HepG2 (cell line): ENCODE measurements at regions not wholly inside any gene's neighbourhood (a gene's known extent, or its start where the extent isn't known, plus 50 kb on each side); places are given as distances from the start of the nearest gene placed in this dataset.

ENCODE experiments used
- ARNT ChIP-seq: fragments of 450-650 bp; IDR thresholded peaks from 2 replicates; pipeline ENCODE4 v1.6.1; 2017
- BRF2 ChIP-seq: sonication (generic); formaldehyde crosslinking; IDR thresholded peaks from 2 replicates; pipeline ENCODE4 v1.8.1; 2022; ENCODE audit warnings: mild to moderate bottlenecking, missing genetic modification reagents
- CBFB ChIP-seq: sonication (generic); formaldehyde crosslinking; IDR thresholded peaks from 2 replicates; pipeline ENCODE4 v1.4.0; 2020; ENCODE audit warnings: missing genetic modification reagents
- FOXM1 ChIP-seq: sonication (generic); formaldehyde crosslinking; IDR thresholded peaks from 2 replicates; pipeline ENCODE4 v1.5.0; 2020; ENCODE audit warnings: missing genetic modification reagents
- HHEX ChIP-seq: IDR thresholded peaks from 2 replicates; pipeline ENCODE4 v1.6.1; 2016; ENCODE audit warnings: control low read depth
- HIC2 ChIP-seq: sonication (generic); formaldehyde crosslinking; IDR thresholded peaks from 2 replicates; pipeline ENCODE4 v1.9.0; 2022; ENCODE audit warnings: low read depth, missing genetic modification reagents
- KLF11 ChIP-seq: IDR thresholded peaks from 2 replicates; pipeline ENCODE4 v1.6.1; 2016; ENCODE audit warnings: missing compliant biosample characterization
- KLF9 ChIP-seq: IDR thresholded peaks from 2 replicates; pipeline ENCODE4 v1.6.1; 2016; ENCODE audit warnings: low read depth
- MBNL3 ChIP-seq: fragments of 250-450 bp; sonication (Bioruptor Pico); conservative IDR thresholded peaks from 2 replicates; pipeline ENCODE4 v1.8.0; 2022; ENCODE audit warnings: mild to moderate bottlenecking, inconsistent platforms
- NR2F2 ChIP-seq: IDR thresholded peaks from 2 replicates; pipeline ENCODE4 v1.6.1; 2012; ENCODE audit warnings: low read depth, inconsistent platforms, borderline replicate concordance
- REXO4 ChIP-seq: sonication (generic); formaldehyde crosslinking; IDR thresholded peaks from 2 replicates; pipeline ENCODE4 v1.8.0; 2022; ENCODE audit warnings: missing genetic modification reagents, mild to moderate bottlenecking, borderline replicate concordance
- SP4 ChIP-seq: sonication (generic); formaldehyde crosslinking; IDR thresholded peaks from 2 replicates; pipeline ENCODE4 v1.8.1; 2023; ENCODE audit warnings: mild to moderate bottlenecking, missing genetic modification reagents
- TCF12 ChIP-seq, 2 experiments: fragments of 450-650 bp in 1 of 2; sonication (generic) in 1 of 2; formaldehyde crosslinking in 1 of 2; IDR thresholded peaks; 2 replicates each; pipeline versions ENCODE4 v1.6.1 to v1.8.0; 2017 to 2022; ENCODE audit warnings: antibody characterized with exemption in 1 of 2, mild to moderate bottlenecking in 1 of 2, missing genetic modification reagents in 1 of 2, moderate library complexity in 1 of 2
- YEATS4 ChIP-seq: sonication (generic); formaldehyde crosslinking; IDR thresholded peaks from 2 replicates; pipeline ENCODE4 v1.4.0; 2020; ENCODE audit warnings: missing genetic modification reagents, borderline replicate concordance
- ZMYM3 ChIP-seq: sonication (generic); formaldehyde crosslinking; IDR thresholded peaks from 2 replicates; pipeline ENCODE4 v1.5.1; 2020; ENCODE audit warnings: mild to moderate bottlenecking, missing genetic modification reagents
- ZNF230 ChIP-seq: sonication (generic); formaldehyde crosslinking; IDR thresholded peaks from 2 replicates; pipeline ENCODE4 v1.4.0; 2020; ENCODE audit warnings: mild to moderate bottlenecking, missing genetic modification reagents
- ZNF251 ChIP-seq: sonication (generic); formaldehyde crosslinking; IDR thresholded peaks from 2 replicates; pipeline ENCODE4 v1.9.0; 2021; ENCODE audit warnings: mild to moderate bottlenecking, missing genetic modification reagents
- ZNF317 ChIP-seq: sonication (generic); formaldehyde crosslinking; IDR thresholded peaks from 2 replicates; pipeline ENCODE4 v1.5.0; 2020; ENCODE audit warnings: mild to moderate bottlenecking, missing genetic modification reagents
- ZNF34 ChIP-seq: sonication (generic); formaldehyde crosslinking; IDR thresholded peaks from 2 replicates; pipeline ENCODE4 v1.4.0; 2020; ENCODE audit warnings: mild to moderate bottlenecking, missing genetic modification reagents, borderline replicate concordance
- ZSCAN12 ChIP-seq: sonication (generic); formaldehyde crosslinking; IDR thresholded peaks from 2 replicates; pipeline ENCODE4 v1.9.0; 2021; ENCODE audit warnings: mild to moderate bottlenecking, missing genetic modification reagents
- TF ChIP-seq, protein P1 (sequence below): sonication (generic); formaldehyde crosslinking; IDR thresholded peaks from 2 replicates; pipeline ENCODE4 v1.4.0; 2020; ENCODE audit warnings: mild to moderate bottlenecking, missing genetic modification reagents
- TF ChIP-seq, protein P2 (sequence below): sonication (generic); formaldehyde crosslinking; IDR thresholded peaks from 2 replicates; pipeline ENCODE4 v1.4.0; 2020; ENCODE audit warnings: mild to moderate bottlenecking, low read depth, missing genetic modification reagents
- TF ChIP-seq, protein P3 (sequence below): sonication (generic); formaldehyde crosslinking; IDR thresholded peaks from 2 replicates; pipeline ENCODE4 v1.8.1; 2023; ENCODE audit warnings: mild to moderate bottlenecking, missing genetic modification reagents, borderline replicate concordance
- TF ChIP-seq, protein P4 (sequence below): IDR thresholded peaks from 2 replicates; pipeline ENCODE4 v1.6.1; 2016; ENCODE audit warnings: low read depth, borderline replicate concordance

DNA sequence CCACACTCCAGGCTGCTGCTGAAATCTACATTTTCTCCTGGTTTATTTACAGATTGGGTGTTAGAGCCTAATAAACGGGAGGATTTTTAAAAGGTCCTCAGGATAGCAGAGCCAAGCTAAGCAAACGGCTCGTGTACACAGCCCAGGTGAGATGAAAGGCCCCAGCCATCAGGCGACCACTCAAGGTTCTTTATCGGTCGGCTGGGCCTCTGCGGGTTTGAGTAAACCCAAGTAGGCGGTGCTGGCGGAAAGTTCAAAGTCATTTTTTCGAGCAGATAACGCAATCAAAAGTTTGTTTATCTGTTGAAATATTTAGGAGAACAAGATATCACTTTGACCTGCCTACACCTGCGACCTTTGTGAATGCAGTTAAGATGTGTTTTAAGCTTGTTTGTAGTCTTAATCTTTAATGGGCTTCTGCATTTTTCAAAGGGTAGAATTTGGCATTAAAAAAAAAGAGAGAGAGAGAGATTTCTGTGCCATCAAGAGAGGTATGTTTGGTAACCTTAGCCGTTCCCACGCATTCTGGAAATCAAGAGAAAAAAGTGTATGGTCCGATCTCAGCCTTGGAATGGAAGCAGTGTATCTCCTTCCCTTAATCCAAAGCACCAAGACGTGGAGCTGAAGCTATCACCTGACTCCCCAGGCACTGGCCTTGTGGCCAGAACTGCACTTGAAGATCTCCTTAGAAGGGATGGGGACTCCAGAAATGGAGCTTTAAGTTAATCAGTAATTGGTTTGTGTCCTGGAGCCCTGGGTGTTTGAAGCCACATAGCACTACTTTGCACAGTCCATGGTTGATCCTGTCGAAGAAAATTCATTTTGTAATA is 301.7 kb upstream of the IRX5 start (continued):
- no peak for TF ChIP-seq ZMYM3 (CRISPR knock-in tag)
- TF ChIP-seq ZNF230 (CRISPR knock-in tag), result 0 out of 2 replicates have a peak, but pooled peaks have one; percentile 51
- TF ChIP-seq SP4 (CRISPR knock-in tag), result peak; percentile 58; the same call in 1 of the 2 replicates
- no peak for TF ChIP-seq FOXM1
- TF ChIP-seq ARNT, result no peak
- TF ChIP-seq HIC2, result no peak
- no peak for TF ChIP-seq TCF12 (IDR thresholded peaks at IDR 0.05)
- TF ChIP-seq TCF12 (CRISPR knock-in tag; IDR thresholded peaks at IDR 0.05), result peak; percentile 93
- TF ChIP-seq KLF11, result no peak
- TF ChIP-seq, protein P1, sequence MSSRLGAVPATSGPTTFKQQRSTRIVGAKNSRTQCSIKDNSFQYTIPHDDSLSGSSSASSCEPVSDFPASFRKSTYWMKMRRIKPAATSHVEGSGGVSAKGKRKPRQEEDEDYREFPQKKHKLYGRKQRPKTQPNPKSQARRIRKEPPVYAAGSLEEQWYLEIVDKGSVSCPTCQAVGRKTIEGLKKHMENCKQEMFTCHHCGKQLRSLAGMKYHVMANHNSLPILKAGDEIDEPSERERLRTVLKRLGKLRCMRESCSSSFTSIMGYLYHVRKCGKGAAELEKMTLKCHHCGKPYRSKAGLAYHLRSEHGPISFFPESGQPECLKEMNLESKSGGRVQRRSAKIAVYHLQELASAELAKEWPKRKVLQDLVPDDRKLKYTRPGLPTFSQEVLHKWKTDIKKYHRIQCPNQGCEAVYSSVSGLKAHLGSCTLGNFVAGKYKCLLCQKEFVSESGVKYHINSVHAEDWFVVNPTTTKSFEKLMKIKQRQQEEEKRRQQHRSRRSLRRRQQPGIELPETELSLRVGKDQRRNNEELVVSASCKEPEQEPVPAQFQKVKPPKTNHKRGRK (CRISPR knock-in tag), result no peak
- TF ChIP-seq ZNF251 (CRISPR knock-in tag), result no peak
- TF ChIP-seq MBNL3 (CRISPR knock-in tag), result no peak
- peak; percentile 89 for TF ChIP-seq BRF2 (CRISPR knock-in tag)
- peak; percentile 100 for TF ChIP-seq HHEX (CRISPR knock-in tag)
- TF ChIP-seq REXO4 (CRISPR knock-in tag), result no peak; the same call in 1 of the 2 replicates
- TF ChIP-seq, protein P2, sequence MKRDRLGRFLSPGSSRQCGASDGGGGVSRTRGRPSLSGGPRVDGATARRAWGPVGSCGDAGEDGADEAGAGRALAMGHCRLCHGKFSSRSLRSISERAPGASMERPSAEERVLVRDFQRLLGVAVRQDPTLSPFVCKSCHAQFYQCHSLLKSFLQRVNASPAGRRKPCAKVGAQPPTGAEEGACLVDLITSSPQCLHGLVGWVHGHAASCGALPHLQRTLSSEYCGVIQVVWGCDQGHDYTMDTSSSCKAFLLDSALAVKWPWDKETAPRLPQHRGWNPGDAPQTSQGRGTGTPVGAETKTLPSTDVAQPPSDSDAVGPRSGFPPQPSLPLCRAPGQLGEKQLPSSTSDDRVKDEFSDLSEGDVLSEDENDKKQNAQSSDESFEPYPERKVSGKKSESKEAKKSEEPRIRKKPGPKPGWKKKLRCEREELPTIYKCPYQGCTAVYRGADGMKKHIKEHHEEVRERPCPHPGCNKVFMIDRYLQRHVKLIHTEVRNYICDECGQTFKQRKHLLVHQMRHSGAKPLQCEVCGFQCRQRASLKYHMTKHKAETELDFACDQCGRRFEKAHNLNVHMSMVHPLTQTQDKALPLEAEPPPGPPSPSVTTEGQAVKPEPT (CRISPR knock-in tag), result no peak
- TF ChIP-seq ZSCAN12 (CRISPR knock-in tag), result no peak
- TF ChIP-seq NR2F2, result peak; percentile 100
- TF ChIP-seq, protein P3, sequence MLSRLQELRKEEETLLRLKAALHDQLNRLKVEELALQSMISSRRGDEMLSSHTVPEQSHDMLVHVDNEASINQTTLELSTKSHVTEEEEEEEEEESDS (CRISPR knock-in tag), result peak; percentile 77; the same call in 1 of the 2 replicates
- TF ChIP-seq CBFB, result peak; percentile 100
- peak; percentile 78; the same call in 1 of the 2 replicates for TF ChIP-seq ZNF317 (CRISPR knock-in tag)
- peak; percentile 69; the same call in 1 of the 2 replicates for TF ChIP-seq ZNF34
- TF ChIP-seq, protein P4, sequence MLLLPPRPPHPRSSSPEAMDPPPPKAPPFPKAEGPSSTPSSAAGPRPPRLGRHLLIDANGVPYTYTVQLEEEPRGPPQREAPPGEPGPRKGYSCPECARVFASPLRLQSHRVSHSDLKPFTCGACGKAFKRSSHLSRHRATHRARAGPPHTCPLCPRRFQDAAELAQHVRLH (CRISPR knock-in tag), result peak; percentile 40; the same call in 1 of the 2 replicates
- TF ChIP-seq YEATS4 (CRISPR knock-in tag), result no peak; the same call in 1 of the 2 replicates
- no peak for TF ChIP-seq KLF9 (CRISPR knock-in tag)
